Gastrocnemius medialis (tissue), 4 donors: ENCODE measurements at regions not wholly inside any gene's neighbourhood (a gene's known extent, or its start where the extent isn't known, plus 50 kb on each side); places are given as distances from the start of the nearest gene placed in this dataset.

Source experiments
- POLR2A ChIP-seq, 2 donors: fragments of 450-650 bp; IDR thresholded peaks; one replicate each; pipeline ENCODE4 v1.6.1; 2017; ENCODE audit warnings: antibody characterized with exemption in 2 of 2, mild to moderate bottlenecking in 2 of 2, moderate library complexity in 2 of 2
- TF ChIP-seq, protein P1 (sequence below), 5 experiments: fragments of 450-650 bp in 3 of 5; fragments of 200-600 bp in 2 of 5; sonication (generic) in 2 of 5; IDR thresholded peaks in 4 of 5; conservative IDR thresholded peaks in 1 of 5; 1 replicate in 4 of 5; 2 replicates in 1 of 5; pipeline ENCODE4 v1.5.1; 2016 to 2019; ENCODE audit warnings: antibody characterized with exemption in 5 of 5, mild to moderate bottlenecking in 3 of 5, moderate library complexity in 3 of 5

DNA sequence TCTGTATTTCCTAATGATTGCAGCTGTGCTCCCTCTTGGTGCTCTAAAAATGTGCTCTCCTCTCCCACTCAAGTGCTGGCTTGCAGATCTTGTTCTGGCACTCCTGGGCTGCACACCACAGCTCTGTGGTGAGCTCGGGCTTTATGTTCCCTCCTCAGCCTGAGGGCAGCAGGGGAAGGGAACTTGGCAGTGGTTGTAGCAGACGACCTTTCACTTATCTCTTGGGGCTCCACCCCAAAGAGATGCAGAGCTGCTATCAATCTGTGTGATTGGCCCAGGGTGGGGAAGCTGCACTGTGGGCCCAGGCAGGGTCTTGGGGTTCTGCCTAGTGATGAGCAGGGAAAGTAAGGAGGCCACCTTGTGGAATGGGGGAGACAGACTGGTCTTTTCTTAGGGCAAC, 143.5 kb upstream of the GORAB start:
- TF ChIP-seq, protein P1, sequence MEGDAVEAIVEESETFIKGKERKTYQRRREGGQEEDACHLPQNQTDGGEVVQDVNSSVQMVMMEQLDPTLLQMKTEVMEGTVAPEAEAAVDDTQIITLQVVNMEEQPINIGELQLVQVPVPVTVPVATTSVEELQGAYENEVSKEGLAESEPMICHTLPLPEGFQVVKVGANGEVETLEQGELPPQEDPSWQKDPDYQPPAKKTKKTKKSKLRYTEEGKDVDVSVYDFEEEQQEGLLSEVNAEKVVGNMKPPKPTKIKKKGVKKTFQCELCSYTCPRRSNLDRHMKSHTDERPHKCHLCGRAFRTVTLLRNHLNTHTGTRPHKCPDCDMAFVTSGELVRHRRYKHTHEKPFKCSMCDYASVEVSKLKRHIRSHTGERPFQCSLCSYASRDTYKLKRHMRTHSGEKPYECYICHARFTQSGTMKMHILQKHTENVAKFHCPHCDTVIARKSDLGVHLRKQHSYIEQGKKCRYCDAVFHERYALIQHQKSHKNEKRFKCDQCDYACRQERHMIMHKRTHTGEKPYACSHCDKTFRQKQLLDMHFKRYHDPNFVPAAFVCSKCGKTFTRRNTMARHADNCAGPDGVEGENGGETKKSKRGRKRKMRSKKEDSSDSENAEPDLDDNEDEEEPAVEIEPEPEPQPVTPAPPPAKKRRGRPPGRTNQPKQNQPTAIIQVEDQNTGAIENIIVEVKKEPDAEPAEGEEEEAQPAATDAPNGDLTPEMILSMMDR (IDR thresholded peaks at IDR 0.05 in 4 of 5, conservative IDR thresholded peaks at IDR 0.05 in 1 of 5): no peak
- TF ChIP-seq POLR2A (IDR thresholded peaks at IDR 0.05): no peak
